ENCODE measurements at regions not wholly inside any gene's neighbourhood (a gene's known extent, or its start where the extent isn't known, plus 50 kb on each side); places are given as distances from the start of the nearest gene placed in this dataset.

GRCh38 chr6:44668976-44669934 lies 281.7 kb downstream of the CDC5L start:
- H2AFZ ChIP-seq (ENCODE audit: low read length) = no peak overlapping the region
- no peaks in the 10 kb centered on the region for H3K36me3 ChIP-seq (ENCODE audit: insufficient read depth, low read length)
- no peak overlapping the region for H3K4me3 ChIP-seq (ENCODE audit: low read length, poor library complexity, severe bottlenecking)
- no peaks in the 10 kb centered on the region for H3K9me2 ChIP-seq (replicated peaks; ENCODE audit: low read depth, low read length)
- no peaks in the 10 kb centered on the region for H3K79me2 ChIP-seq (ENCODE audit: insufficient read depth, low read length)
- no peak overlapping the region for H3K4me2 ChIP-seq (ENCODE audit: low read depth, low read length, poor library complexity, severe bottlenecking)
- H3K4me1 ChIP-seq (ENCODE audit: insufficient read depth, low read length, poor library complexity, severe bottlenecking) = no peaks in the 10 kb centered on the region
- H3K27me3 ChIP-seq (ENCODE audit: insufficient read depth, low read length, poor library complexity, severe bottlenecking) = no peaks in the 10 kb centered on the region
- H3F3A ChIP-seq (ENCODE audit: low read depth) = no peaks in the 10 kb centered on the region
- no peak overlapping the region for H3K9ac ChIP-seq (ENCODE audit: low read depth, low read length, poor library complexity, severe bottlenecking)
- no peaks in the 10 kb centered on the region for H3K9me3 ChIP-seq (ENCODE audit: insufficient read depth, low read depth, low read length)
- H4K20me1 ChIP-seq (ENCODE audit: insufficient read depth, low read length, poor library complexity, severe bottlenecking) = no peaks in the 10 kb centered on the region
- no peak for TF ChIP-seq EZH2phosphoT487 (IDR thresholded peaks at IDR 0.05; ENCODE audit: borderline replicate concordance)
- TF ChIP-seq CTCF (conservative IDR thresholded peaks at IDR 0.05; ENCODE audit: low read length) = no peak

- Histone ChIP-seq H3K4me3 (ENCODE audit: low read length, poor library complexity, severe bottlenecking) (no peak overlapping the region), H3K9me3 (ENCODE audit: insufficient read depth, low read depth, low read length) (no peaks in the 10 kb centered on the region), H4K20me1 (ENCODE audit: insufficient read depth, low read length, poor library complexity, severe bottlenecking) (no peaks in the 10 kb centered on the region), H3K9me2 (replicated peaks; ENCODE audit: low read depth, low read length) (no peaks in the 10 kb centered on the region), H3K4me1 (ENCODE audit: insufficient read depth, low read length, poor library complexity, severe bottlenecking) (no peaks in the 10 kb centered on the region), H2AFZ (ENCODE audit: low read length) (no peak overlapping the region), H3K79me2 (ENCODE audit: insufficient read depth, low read length) (no peaks in the 10 kb centered on the region), H3F3A (ENCODE audit: low read depth) (no peaks in the 10 kb centered on the region), H3K36me3 (ENCODE audit: insufficient read depth, low read length) (no peaks in the 10 kb centered on the region), H3K27me3 (ENCODE audit: insufficient read depth, low read length, poor library complexity, severe bottlenecking) (no peaks in the 10 kb centered on the region), H3K9ac (ENCODE audit: low read depth, low read length, poor library complexity, severe bottlenecking) (no peak overlapping the region), H3K4me2 (ENCODE audit: low read depth, low read length, poor library complexity, severe bottlenecking) (no peak overlapping the region)
- no peak for TF ChIP-seq CTCF (conservative IDR thresholded peaks at IDR 0.05; ENCODE audit: low read length)
- no peak for TF ChIP-seq EZH2phosphoT487 (IDR thresholded peaks at IDR 0.05; ENCODE audit: borderline replicate concordance)
Measured at GRCh38 chr6:44670146-44670545, 282.6 kb downstream of the CDC5L start.

GRCh38 chr6:44671333-44671732 lies 283.8 kb downstream of the CDC5L start:
- Histone ChIP-seq H3K79me2 (ENCODE audit: insufficient read depth, low read length) (no peaks in the 10 kb centered on the region), H3K9ac (ENCODE audit: low read depth, low read length, poor library complexity, severe bottlenecking) (no peak overlapping the region), H3K36me3 (ENCODE audit: insufficient read depth, low read length) (no peaks in the 10 kb centered on the region), H3K9me3 (ENCODE audit: insufficient read depth, low read depth, low read length) (no peaks in the 10 kb centered on the region), H3K9me2 (replicated peaks; ENCODE audit: low read depth, low read length) (no peaks in the 10 kb centered on the region), H3K27me3 (ENCODE audit: insufficient read depth, low read length, poor library complexity, severe bottlenecking) (no peaks in the 10 kb centered on the region), H4K20me1 (ENCODE audit: insufficient read depth, low read length, poor library complexity, severe bottlenecking) (no peaks in the 10 kb centered on the region), H3K4me2 (ENCODE audit: low read depth, low read length, poor library complexity, severe bottlenecking) (no peak overlapping the region), H3F3A (ENCODE audit: low read depth) (no peaks in the 10 kb centered on the region), H3K4me1 (ENCODE audit: insufficient read depth, low read length, poor library complexity, severe bottlenecking) (no peaks in the 10 kb centered on the region), H2AFZ (ENCODE audit: low read length) (no peak overlapping the region), H3K4me3 (ENCODE audit: low read length, poor library complexity, severe bottlenecking) (no peak overlapping the region)
- no peak for TF ChIP-seq CTCF (conservative IDR thresholded peaks at IDR 0.05; ENCODE audit: low read length)
- no peak for TF ChIP-seq EZH2phosphoT487 (IDR thresholded peaks at IDR 0.05; ENCODE audit: borderline replicate concordance)

All from Loucy (cell line).